A549 (cell line): ENCODE measurements at regions not wholly inside any gene's neighbourhood (a gene's known extent, or its start where the extent isn't known, plus 50 kb on each side); places are given as distances from the start of the nearest gene placed in this dataset.

Source experiments
- ATAC-seq, 2 experiments: fragments of 200-7000 bp in 1 of 2; fragments of >200 bp in 1 of 2; cut with Nextera tagmentation in 1 of 2; cut with Tn5 transposase in 1 of 2; 3 replicates each; pipeline versions ENCODE4 v1.8.0 to v1.9.1; 2018 to 2020; ENCODE audit warnings: mild to moderate bottlenecking in 1 of 2, moderate library complexity in 1 of 2
- CTCF ChIA-PET: fragments of 300-600 bp; sonication (Branson Sonifier 250); formaldehyde crosslinking; extraction: SDS; loops from one replicate; lab custom pipeline; 2021; ENCODE audit warnings: antibody characterized with exemption, inconsistent platforms; lab: Yijun Ruan, JAX
- POLR2A ChIA-PET: fragments of 350-600 bp; formaldehyde crosslinking; extraction: SDS; loops from one replicate; lab custom pipeline; 2021; ENCODE audit warnings: antibody characterized with exemption, inconsistent platforms; lab: Yijun Ruan, JAX
- DNase-seq, 2 experiments: peaks; one replicate each; pipeline versions ENCODE4 v3.0.0 to v3.0.0-alpha.2; 2011 to 2016; ENCODE audit warnings: low read depth in 1 of 2, low spot score in 1 of 2
- FAIRE-seq: peaks from 2 replicates; lab custom pipeline; 2011; peaks lifted over from hg19 to GRCh38; lab: Jason Lieb, UNC
- H3K27ac ChIP-seq, 2 experiments: fragments of >200 bp; sonication (Bioruptor Twin); formaldehyde crosslinking; 3 replicates each; pipeline ENCODE4 v1.5.1; 2016 to 2017
- H3K4me1 ChIP-seq: fragments of >200 bp; sonication (Bioruptor Twin); formaldehyde crosslinking; 3 replicates; pipeline ENCODE4 v1.6.1; 2016
- H3K4me2 ChIP-seq: fragments of >200 bp; sonication (Bioruptor Twin); formaldehyde crosslinking; 3 replicates; pipeline ENCODE4 v1.6.1; 2016
- H3K4me3 ChIP-seq: fragments of >200 bp; sonication (Bioruptor Twin); formaldehyde crosslinking; 3 replicates; pipeline ENCODE4 v1.5.1; 2016
- H3K9me3 ChIP-seq: fragments of >200 bp; sonication (Bioruptor Twin); formaldehyde crosslinking; 3 replicates; pipeline ENCODE4 v1.6.1; 2016
- CBX2 ChIP-seq: fragments of 200-600 bp; sonication (generic); IDR thresholded peaks from 2 replicates; pipeline ENCODE4 v1.6.1; 2016; ENCODE audit warnings: low read depth, mild to moderate bottlenecking, borderline replicate concordance
- CBX8 ChIP-seq: fragments of 200-600 bp; sonication (generic); IDR thresholded peaks from 2 replicates; pipeline ENCODE4 v1.6.1; 2016
- EHMT2 ChIP-seq: fragments of 200-600 bp; sonication (generic); IDR thresholded peaks from 2 replicates; pipeline ENCODE4 v1.6.1; 2016; ENCODE audit warnings: antibody characterized with exemption, low read depth, mild to moderate bottlenecking, moderate library complexity
- EP300 ChIP-seq, 2 experiments: fragments of >200 bp; sonication (Bioruptor Twin); formaldehyde crosslinking; IDR thresholded peaks; 2 replicates in 1 of 2; 3 replicates in 1 of 2; pipeline ENCODE4 v1.6.1; 2016 to 2017
- FOSL2 ChIP-seq, 2 experiments: fragments of 450-650 bp in 1 of 2; fragments of >200 bp in 1 of 2; sonication (Bioruptor Twin) in 1 of 2; formaldehyde crosslinking; IDR thresholded peaks; 2 replicates each; pipeline versions ENCODE4 v1.5.0 to v1.6.1; 2016 to 2020; ENCODE audit warnings: mild to moderate bottlenecking in 1 of 2, moderate library complexity in 1 of 2
- GATA3 ChIP-seq: IDR thresholded peaks from 2 replicates; pipeline ENCODE4 v1.6.1; 2012; ENCODE audit warnings: borderline replicate concordance
- HOXB5 ChIP-seq: fragments of 250-450 bp; sonication (Bioruptor Pico); IDR thresholded peaks from 2 replicates; pipeline ENCODE4 v1.5.0; 2020; ENCODE audit warnings: mild to moderate bottlenecking, moderate library complexity
- JUNB ChIP-seq: fragments of >200 bp; sonication (Bioruptor Twin); formaldehyde crosslinking; IDR thresholded peaks from 2 replicates; pipeline ENCODE4 v1.6.1; 2016
- KDM5A ChIP-seq: fragments of 200-600 bp; sonication (generic); IDR thresholded peaks from 2 replicates; pipeline ENCODE4 v1.6.1; 2016; ENCODE audit warnings: antibody characterized with exemption, mild to moderate bottlenecking
- MAFK ChIP-seq: fragments of 450-650 bp; IDR thresholded peaks from 2 replicates; pipeline ENCODE4 v1.6.1; 2014; ENCODE audit not compliant: partially characterized antibody
- NFE2L2 ChIP-seq: fragments of 150-350 bp; conservative IDR thresholded peaks from 2 replicates; pipeline ENCODE4 v1.6.1; 2014; ENCODE audit warnings: low read length
- NR3C1 ChIP-seq: fragments of >200 bp; sonication (Bioruptor Twin); formaldehyde crosslinking; IDR thresholded peaks from 3 replicates; pipeline ENCODE4 v1.6.1; 2017
- PHF8 ChIP-seq: fragments of 200-600 bp; sonication (generic); IDR thresholded peaks from 2 replicates; pipeline ENCODE4 v1.6.1; 2016; ENCODE audit warnings: low read depth, mild to moderate bottlenecking, antibody characterized with exemption, moderate library complexity, borderline replicate concordance
- POLR2A ChIP-seq: IDR thresholded peaks from 2 replicates; pipeline ENCODE4 v1.6.1; 2012; ENCODE audit warnings: mild to moderate bottlenecking, low read length
- RAD21 ChIP-seq, 2 experiments: fragments of >200 bp in 1 of 2; sonication (Bioruptor Twin) in 1 of 2; formaldehyde crosslinking in 1 of 2; IDR thresholded peaks in 1 of 2; conservative IDR thresholded peaks in 1 of 2; 2 replicates in 1 of 2; 3 replicates in 1 of 2; pipeline ENCODE4 v1.6.1; 2012 to 2018; ENCODE audit warnings: inconsistent platforms in 1 of 2
- SMC3 ChIP-seq: fragments of >200 bp; sonication (Bioruptor Twin); formaldehyde crosslinking; IDR thresholded peaks from 3 replicates; pipeline ENCODE4 v1.6.1; 2018; ENCODE audit warnings: inconsistent platforms
- TFCP2L1 ChIP-seq: fragments of 250-450 bp; sonication (Bioruptor Pico); IDR thresholded peaks from 2 replicates; pipeline ENCODE4 v1.5.0; 2021; ENCODE audit warnings: mild to moderate bottlenecking
- TP53 ChIP-seq: fragments of 250-450 bp; sonication (Bioruptor Pico); IDR thresholded peaks from 2 replicates; pipeline ENCODE4 v1.5.0; 2021; ENCODE audit warnings: mild to moderate bottlenecking, moderate library complexity
- ZFP36 ChIP-seq: fragments of 450-650 bp; IDR thresholded peaks from 2 replicates; pipeline ENCODE4 v1.6.1; 2014; ENCODE audit warnings: borderline replicate concordance; ENCODE audit not compliant: partially characterized antibody
- ZSCAN20 ChIP-seq: fragments of 250-450 bp; sonication (Bioruptor Pico); IDR thresholded peaks from 2 replicates; pipeline ENCODE4 v1.8.0; 2022; ENCODE audit warnings: mild to moderate bottlenecking, moderate library complexity
- WGBS: methylation state at CpG from one replicate; pipeline ENCODE4 v1.1.6; 2017; ENCODE audit errors: missing lambda C conversion rate; 5-methylcytosine and 5-hydroxymethylcytosine counted together
- TF ChIP-seq, protein P1 (sequence below): fragments of >200 bp; sonication (Bioruptor Twin); formaldehyde crosslinking; IDR thresholded peaks from 2 replicates; pipeline ENCODE4 v1.6.1; 2016
- TF ChIP-seq, protein P2 (sequence below): fragments of 450-650 bp; IDR thresholded peaks from 2 replicates; pipeline ENCODE4 v1.6.1; 2014; ENCODE audit warnings: antibody characterized with exemption
- TF ChIP-seq, protein P3 (sequence below): fragments of 250-450 bp; sonication (Bioruptor Pico); IDR thresholded peaks from 2 replicates; pipeline ENCODE4 v1.5.0; 2020; ENCODE audit warnings: low read depth, mild to moderate bottlenecking, moderate library complexity
- TF ChIP-seq, protein P4 (sequence below): fragments of 150-350 bp; IDR thresholded peaks from 2 replicates; pipeline ENCODE4 v1.6.1; 2014; ENCODE audit warnings: low read depth, mild to moderate bottlenecking, low read length
- TF ChIP-seq, protein P5 (sequence below): IDR thresholded peaks from 2 replicates; pipeline ENCODE4 v1.6.1; 2012; ENCODE audit warnings: low read depth, borderline replicate concordance

DNA sequence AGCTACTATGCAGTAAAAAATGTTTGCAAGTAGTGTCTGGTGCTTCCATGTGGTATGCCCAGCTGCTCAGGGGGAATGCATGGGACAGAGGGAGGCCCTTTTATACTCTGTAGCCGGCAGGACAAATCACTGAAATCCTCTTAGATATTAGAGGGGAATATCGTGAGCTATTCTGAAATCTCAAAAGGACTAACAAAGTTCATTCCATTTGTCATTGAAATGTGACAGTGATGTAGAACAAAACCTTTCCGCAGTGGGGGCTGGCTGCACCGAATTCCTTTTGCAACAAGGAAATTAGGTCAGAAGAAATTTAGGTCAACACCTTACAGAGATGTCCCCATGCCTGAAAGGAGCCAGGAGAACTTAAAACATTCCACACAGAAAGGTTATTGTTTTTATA lies 72.4 kb upstream of the MEF2C start:
- CTCF ChIA-PET: interaction anchor here (1.3 kb wide), 1 partner anchor 227 kb away, joined by 3 read pairs; no protein-coding TSS in a partner anchor
- Histone ChIP-seq H3K27ac (no peak overlapping the region), H3K4me3 (no peak overlapping the region), H3K4me1 (no peaks in the 10 kb centered on the region), H3K9me3 (no peaks in the 10 kb centered on the region), H3K4me2 (no peak overlapping the region)
- ATAC-seq (no peak), FAIRE-seq (no peak), DNase-seq (no peak)
- 0% methylated on average over 4 of the region's 4 CpGs for WGBS
- POLR2A ChIA-PET: no interaction called here
- TF ChIP-seq TFCP2L1 (CRISPR knock-in tag) (no peak), KDM5A (no peak), SMC3 (no peak), PHF8 (no peak), GATA3 (no peak), ZSCAN20 (CRISPR knock-in tag) (no peak), NFE2L2 (no peak)
- TF ChIP-seq, protein P1, sequence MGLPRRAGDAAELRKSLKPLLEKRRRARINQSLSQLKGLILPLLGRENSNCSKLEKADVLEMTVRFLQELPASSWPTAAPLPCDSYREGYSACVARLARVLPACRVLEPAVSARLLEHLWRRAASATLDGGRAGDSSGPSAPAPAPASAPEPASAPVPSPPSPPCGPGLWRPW: no peak

DNA sequence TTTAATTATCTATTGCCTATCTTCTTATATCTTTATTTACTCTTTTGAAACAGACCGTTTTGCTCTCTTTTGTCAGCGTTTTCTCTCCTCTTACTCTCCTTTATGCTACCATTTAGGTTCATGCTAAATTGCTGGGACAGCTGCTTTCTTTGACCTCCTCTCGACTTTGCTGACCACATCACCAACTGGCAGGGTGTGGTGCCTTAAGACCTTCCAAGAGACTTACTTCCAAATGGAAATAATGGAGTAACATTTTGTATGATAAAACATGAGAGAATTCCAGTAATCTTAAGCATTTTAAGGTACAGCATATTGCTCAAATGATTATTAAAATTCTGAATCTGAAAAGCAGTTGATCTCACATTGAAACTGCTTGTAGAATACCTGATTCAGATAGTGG lies 71.5 kb upstream of the MEF2C start:
- Histone ChIP-seq H3K4me2 (no peak overlapping the region), H3K27ac (no peak overlapping the region), H3K4me1 (no peaks in the 10 kb centered on the region), H3K4me3 (no peak overlapping the region), H3K9me3 (no peaks in the 10 kb centered on the region)
- no peak for DNase-seq
- TF ChIP-seq POLR2A: no peak
- no peak for TF ChIP-seq EHMT2
- TF ChIP-seq CBX2: no peak
- no peak for TF ChIP-seq TP53
- TF ChIP-seq MAFK: no peak
- TF ChIP-seq SMC3: no peak
- TF ChIP-seq RAD21 (conservative IDR thresholded peaks at IDR 0.05 in 1 of 2, IDR thresholded peaks at IDR 0.05 in 1 of 2): no peak
- no peak for TF ChIP-seq HOXB5 (CRISPR knock-in tag)
- TF ChIP-seq, protein P2, sequence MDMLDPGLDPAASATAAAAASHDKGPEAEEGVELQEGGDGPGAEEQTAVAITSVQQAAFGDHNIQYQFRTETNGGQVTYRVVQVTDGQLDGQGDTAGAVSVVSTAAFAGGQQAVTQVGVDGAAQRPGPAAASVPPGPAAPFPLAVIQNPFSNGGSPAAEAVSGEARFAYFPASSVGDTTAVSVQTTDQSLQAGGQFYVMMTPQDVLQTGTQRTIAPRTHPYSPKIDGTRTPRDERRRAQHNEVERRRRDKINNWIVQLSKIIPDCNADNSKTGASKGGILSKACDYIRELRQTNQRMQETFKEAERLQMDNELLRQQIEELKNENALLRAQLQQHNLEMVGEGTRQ: no peak
- no peak for TF ChIP-seq CBX8
- no peak for TF ChIP-seq EP300 (IDR thresholded peaks at IDR 0.05)
- TF ChIP-seq TFCP2L1 (CRISPR knock-in tag): no peak
- TF ChIP-seq, protein P1: no peak
- no peak for TF ChIP-seq FOSL2 (IDR thresholded peaks at IDR 0.05)
- no peak for TF ChIP-seq FOSL2 (CRISPR knock-in tag; IDR thresholded peaks at IDR 0.05)
- no peak for TF ChIP-seq JUNB
- TF ChIP-seq, protein P3, sequence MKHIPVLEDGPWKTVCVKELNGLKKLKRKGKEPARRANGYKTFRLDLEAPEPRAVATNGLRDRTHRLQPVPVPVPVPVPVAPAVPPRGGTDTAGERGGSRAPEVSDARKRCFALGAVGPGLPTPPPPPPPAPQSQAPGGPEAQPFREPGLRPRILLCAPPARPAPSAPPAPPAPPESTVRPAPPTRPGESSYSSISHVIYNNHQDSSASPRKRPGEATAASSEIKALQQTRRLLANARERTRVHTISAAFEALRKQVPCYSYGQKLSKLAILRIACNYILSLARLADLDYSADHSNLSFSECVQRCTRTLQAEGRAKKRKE (CRISPR knock-in tag): no peak
- TF ChIP-seq, protein P4, sequence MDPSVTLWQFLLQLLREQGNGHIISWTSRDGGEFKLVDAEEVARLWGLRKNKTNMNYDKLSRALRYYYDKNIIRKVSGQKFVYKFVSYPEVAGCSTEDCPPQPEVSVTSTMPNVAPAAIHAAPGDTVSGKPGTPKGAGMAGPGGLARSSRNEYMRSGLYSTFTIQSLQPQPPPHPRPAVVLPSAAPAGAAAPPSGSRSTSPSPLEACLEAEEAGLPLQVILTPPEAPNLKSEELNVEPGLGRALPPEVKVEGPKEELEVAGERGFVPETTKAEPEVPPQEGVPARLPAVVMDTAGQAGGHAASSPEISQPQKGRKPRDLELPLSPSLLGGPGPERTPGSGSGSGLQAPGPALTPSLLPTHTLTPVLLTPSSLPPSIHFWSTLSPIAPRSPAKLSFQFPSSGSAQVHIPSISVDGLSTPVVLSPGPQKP: no peak
- TF ChIP-seq NR3C1: no peak
- TF ChIP-seq ZFP36: no peak
- TF ChIP-seq, protein P5, sequence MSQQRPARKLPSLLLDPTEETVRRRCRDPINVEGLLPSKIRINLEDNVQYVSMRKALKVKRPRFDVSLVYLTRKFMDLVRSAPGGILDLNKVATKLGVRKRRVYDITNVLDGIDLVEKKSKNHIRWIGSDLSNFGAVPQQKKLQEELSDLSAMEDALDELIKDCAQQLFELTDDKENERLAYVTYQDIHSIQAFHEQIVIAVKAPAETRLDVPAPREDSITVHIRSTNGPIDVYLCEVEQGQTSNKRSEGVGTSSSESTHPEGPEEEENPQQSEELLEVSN: no peak
- ChIA-PET CTCF (interaction anchor here (1.3 kb wide), 1 partner anchor 226 kb away, joined by 3 read pairs; no protein-coding TSS in a partner anchor), POLR2A (no interaction called here)
- no peak for FAIRE-seq
- no peak for ATAC-seq
- WGBS: 4% methylated on average over 3 of the region's 3 CpGs
